LNCaP clone FGC (cell line): ENCODE measurements at regions not wholly inside any gene's neighbourhood (a gene's known extent, or its start where the extent isn't known, plus 50 kb on each side); places are given as distances from the start of the nearest gene placed in this dataset.
"Not testable (repeated sequence)": the region's sequence is repeated elsewhere in the genome, so short reads cannot be mapped to it uniquely, and the experiment has no call there.

ENCODE experiments used
- DNase-seq: peaks from one replicate; pipeline ENCODE4 v3.0.0-alpha.2; 2011; ENCODE audit warnings: low read depth
- H3K4me3 ChIP-seq: 2 replicates; pipeline ENCODE4 v1.5.1; 2011; ENCODE audit warnings: mild to moderate bottlenecking, low read depth, low read length, control low read depth
- TF ChIP-seq, protein P1 (sequence below): IDR thresholded peaks from 2 replicates; pipeline ENCODE4 v1.5.1; 2012; ENCODE audit warnings: mild to moderate bottlenecking; ENCODE audit not compliant: control insufficient read depth, insufficient read depth; ENCODE audit errors: extremely low read depth

GRCh38 chr4:127383666-127384065 lies 249.1 kb upstream of the INTU start:
- no peak overlapping the region for H3K4me3 ChIP-seq
- DNase-seq = no peak
- TF ChIP-seq, protein P1, sequence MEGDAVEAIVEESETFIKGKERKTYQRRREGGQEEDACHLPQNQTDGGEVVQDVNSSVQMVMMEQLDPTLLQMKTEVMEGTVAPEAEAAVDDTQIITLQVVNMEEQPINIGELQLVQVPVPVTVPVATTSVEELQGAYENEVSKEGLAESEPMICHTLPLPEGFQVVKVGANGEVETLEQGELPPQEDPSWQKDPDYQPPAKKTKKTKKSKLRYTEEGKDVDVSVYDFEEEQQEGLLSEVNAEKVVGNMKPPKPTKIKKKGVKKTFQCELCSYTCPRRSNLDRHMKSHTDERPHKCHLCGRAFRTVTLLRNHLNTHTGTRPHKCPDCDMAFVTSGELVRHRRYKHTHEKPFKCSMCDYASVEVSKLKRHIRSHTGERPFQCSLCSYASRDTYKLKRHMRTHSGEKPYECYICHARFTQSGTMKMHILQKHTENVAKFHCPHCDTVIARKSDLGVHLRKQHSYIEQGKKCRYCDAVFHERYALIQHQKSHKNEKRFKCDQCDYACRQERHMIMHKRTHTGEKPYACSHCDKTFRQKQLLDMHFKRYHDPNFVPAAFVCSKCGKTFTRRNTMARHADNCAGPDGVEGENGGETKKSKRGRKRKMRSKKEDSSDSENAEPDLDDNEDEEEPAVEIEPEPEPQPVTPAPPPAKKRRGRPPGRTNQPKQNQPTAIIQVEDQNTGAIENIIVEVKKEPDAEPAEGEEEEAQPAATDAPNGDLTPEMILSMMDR = no peak

GRCh38 chr4:127394516-127394915 lies 238.2 kb upstream of the INTU start:
- H3K4me3 ChIP-seq = no peak overlapping the region
- no peak for DNase-seq
- TF ChIP-seq, protein P1 = no peak

DNA sequence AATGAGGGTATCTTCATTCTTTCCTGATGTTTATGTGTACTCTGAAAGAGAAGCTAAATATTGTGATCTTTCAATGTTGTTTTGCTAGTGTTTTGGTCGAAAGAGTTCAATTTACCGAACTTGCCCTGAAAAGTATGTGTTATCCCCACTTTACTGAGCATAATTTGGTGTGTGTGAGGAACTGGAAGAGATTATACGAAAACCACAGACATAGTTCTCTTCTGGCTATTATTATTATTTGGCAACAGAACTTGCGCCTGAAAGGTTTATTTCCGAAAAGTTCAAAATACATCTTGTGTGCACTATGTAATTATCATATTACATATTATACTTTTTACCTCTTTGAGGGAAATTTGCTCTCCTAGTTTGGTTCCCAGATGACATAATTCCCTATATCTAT lies 232.5 kb upstream of the INTU start:
- TF ChIP-seq, protein P1 = no peak
- no peak for DNase-seq

DNA sequence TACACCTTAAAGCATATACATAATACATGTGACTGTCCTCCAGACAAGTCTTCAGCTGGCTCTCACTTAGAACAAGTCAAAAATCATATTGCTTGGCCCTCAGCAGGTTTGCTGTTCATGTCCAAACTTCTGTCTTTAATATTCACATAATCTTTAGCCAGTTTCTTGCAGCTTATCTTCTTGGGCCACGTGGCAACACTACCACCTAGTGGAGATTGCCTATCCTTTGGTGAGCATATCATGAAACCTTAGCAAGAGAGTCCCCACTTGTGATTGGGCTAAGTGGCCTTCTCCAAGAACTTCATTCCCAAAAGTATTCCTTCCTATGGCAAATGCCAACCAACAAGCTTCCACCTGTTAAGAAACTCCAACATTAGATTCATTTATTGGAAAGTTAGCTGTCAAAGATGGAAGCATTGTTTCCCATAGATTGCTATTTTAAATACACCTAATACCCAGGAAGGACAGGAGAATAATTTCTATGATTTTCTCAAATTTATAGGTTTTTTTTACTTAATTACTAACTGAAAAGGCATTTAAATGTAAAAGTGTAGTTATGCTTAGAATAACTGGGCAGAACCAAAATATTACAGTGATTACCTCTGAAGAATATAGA lies 231.9 kb upstream of the INTU start:
- peak; percentile 50 for DNase-seq
- no peak overlapping the region for H3K4me3 ChIP-seq
- TF ChIP-seq, protein P1 = peak; percentile 70

More for the DNA sequence above, 232.5 kb upstream of the INTU start:
- H3K4me3 ChIP-seq = no peak overlapping the region

GRCh38 chr4:127403471-127404084 lies 229.2 kb upstream of the INTU start:
- TF ChIP-seq, protein P1 = no peak
- DNase-seq = no peak
- no peak overlapping the region for H3K4me3 ChIP-seq

DNA sequence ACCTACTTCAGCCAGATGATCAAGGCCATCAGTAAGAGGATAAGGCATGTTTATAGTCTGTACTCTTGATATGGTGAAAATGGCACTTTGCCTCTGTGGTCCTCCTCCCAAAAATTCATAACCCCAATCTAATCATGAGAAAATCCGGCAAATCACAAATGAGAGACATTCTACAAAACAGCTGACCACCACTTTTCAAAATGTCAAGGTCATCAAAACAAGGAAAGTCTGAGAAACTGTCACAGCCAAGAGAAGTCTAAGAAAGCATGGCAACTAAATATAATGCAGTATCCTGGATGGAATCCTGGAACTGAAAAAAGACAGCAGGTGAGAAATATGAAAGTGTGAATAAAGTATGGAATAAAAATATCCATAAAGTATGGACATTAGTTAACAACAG lies 226.6 kb upstream of the INTU start:
- DNase-seq = no peak
- no peak overlapping the region for H3K4me3 ChIP-seq
- TF ChIP-seq, protein P1 = no peak

DNA sequence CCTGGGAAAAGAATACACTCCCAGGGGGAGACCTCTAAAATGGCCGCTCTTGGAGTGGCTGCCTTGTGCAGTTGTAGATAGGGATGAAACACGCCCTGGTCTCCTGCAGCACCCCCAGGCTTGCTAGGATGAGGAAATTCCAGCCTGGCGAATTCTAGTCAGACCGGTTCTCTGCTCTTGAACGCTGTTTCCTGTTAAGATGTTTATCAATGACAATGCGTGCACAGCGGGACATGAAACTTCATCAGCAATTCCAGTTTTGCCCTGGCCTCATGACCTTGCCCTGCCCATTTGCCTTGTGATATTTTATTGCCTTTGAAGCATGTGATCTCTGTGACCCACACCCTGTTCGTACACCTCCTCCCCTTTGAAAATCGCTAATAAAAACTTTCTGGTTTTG lies 225.2 kb upstream of the INTU start:
- DNase-seq = peak; percentile 35
- not testable (repeated sequence) for H3K4me3 ChIP-seq
